ENCODE measurements at regions not wholly inside any gene's neighbourhood (a gene's known extent, or its start where the extent isn't known, plus 50 kb on each side); places are given as distances from the start of the nearest gene placed in this dataset.

DNA sequence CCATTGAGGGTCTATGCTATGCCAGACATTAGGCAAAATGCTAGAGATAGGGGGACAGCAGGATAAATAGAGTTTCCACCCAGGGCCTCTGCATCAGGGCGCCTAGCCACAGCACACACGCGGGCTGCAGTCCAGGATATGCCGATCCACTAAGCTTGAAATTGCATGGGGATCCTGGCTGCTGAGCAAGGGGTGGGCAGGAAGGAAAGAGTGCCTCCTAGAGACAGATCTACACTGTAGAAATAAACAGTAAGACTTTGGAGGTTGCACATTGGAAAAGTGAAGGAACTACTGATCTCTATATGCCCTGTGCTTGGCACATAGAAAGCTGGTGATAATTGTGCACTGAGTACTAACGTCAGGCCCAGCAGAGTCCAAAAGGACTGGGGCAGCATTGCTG is 411.1 kb downstream of the PRDM2 start:
- H4K20me1 ChIP-seq (ENCODE audit: low read depth, low read length): no peaks in the 10 kb centered on the region
- no peak overlapping the region for H3K9ac ChIP-seq (ENCODE audit: low read length)
- H3K36me3 ChIP-seq (ENCODE audit: low read length): no peaks in the 10 kb centered on the region
- H3K4me3 ChIP-seq (ENCODE audit: insufficient read depth, low read length, poor library complexity, severe bottlenecking): no peak overlapping the region
- H3K9me2 ChIP-seq (replicated peaks; ENCODE audit: insufficient read depth, low read length): no peaks in the 10 kb centered on the region
- H3K79me2 ChIP-seq (ENCODE audit: insufficient read depth, low read length): no peaks in the 10 kb centered on the region
- H3K27ac ChIP-seq (ENCODE audit: low read depth, low read length): no peak overlapping the region
- TF ChIP-seq, protein P1, sequence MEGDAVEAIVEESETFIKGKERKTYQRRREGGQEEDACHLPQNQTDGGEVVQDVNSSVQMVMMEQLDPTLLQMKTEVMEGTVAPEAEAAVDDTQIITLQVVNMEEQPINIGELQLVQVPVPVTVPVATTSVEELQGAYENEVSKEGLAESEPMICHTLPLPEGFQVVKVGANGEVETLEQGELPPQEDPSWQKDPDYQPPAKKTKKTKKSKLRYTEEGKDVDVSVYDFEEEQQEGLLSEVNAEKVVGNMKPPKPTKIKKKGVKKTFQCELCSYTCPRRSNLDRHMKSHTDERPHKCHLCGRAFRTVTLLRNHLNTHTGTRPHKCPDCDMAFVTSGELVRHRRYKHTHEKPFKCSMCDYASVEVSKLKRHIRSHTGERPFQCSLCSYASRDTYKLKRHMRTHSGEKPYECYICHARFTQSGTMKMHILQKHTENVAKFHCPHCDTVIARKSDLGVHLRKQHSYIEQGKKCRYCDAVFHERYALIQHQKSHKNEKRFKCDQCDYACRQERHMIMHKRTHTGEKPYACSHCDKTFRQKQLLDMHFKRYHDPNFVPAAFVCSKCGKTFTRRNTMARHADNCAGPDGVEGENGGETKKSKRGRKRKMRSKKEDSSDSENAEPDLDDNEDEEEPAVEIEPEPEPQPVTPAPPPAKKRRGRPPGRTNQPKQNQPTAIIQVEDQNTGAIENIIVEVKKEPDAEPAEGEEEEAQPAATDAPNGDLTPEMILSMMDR (IDR thresholded peaks at IDR 0.05; ENCODE audit: insufficient read depth, low read length, poor library complexity, severe bottlenecking): no peak
- no peak for TF ChIP-seq EZH2phosphoT487 (conservative IDR thresholded peaks at IDR 0.05; ENCODE audit: low read length)
- H3K9me3 ChIP-seq (ENCODE audit: insufficient read depth, low read length): no peaks in the 10 kb centered on the region
- no peaks in the 10 kb centered on the region for H3F3A ChIP-seq (ENCODE audit: insufficient read depth)
- no peak overlapping the region for H3K4me2 ChIP-seq (ENCODE audit: low read depth, low read length, poor library complexity, severe bottlenecking)
- H3K27me3 ChIP-seq (ENCODE audit: low read length): no peaks in the 10 kb centered on the region
- no peak overlapping the region for H2AFZ ChIP-seq (ENCODE audit: low read depth, low read length, severe bottlenecking)

DNA sequence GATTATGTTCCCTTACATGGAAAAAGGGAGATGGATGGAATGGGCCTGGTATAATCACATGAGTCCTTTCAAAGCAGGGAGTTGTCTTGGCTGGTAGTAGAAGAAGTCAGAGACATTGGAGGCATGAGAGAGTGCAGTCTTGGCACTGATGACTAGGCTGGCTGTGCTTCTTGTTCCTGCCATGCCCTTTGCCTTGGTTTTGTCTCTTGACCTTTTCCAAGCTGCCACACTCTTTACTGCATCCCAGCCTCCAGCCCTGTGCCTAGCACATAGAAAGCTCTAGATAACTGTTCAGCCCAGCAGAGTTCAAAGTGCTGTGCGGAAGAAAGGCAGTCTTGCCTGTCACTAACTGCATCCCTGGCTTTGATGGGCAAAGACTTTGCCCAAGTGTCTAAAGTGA is 412.6 kb downstream of the PRDM2 start:
- H3F3A ChIP-seq (ENCODE audit: insufficient read depth): no peaks in the 10 kb centered on the region
- H3K9me3 ChIP-seq (ENCODE audit: insufficient read depth, low read length): no peaks in the 10 kb centered on the region
- no peak overlapping the region for H2AFZ ChIP-seq (ENCODE audit: low read depth, low read length, severe bottlenecking)
- H3K27me3 ChIP-seq (ENCODE audit: low read length): no peaks in the 10 kb centered on the region
- H3K4me2 ChIP-seq (ENCODE audit: low read depth, low read length, poor library complexity, severe bottlenecking): no peak overlapping the region
- H3K27ac ChIP-seq (ENCODE audit: low read depth, low read length): no peak overlapping the region
- no peaks in the 10 kb centered on the region for H3K36me3 ChIP-seq (ENCODE audit: low read length)
- no peak overlapping the region for H3K9ac ChIP-seq (ENCODE audit: low read length)
- H4K20me1 ChIP-seq (ENCODE audit: low read depth, low read length): no peaks in the 10 kb centered on the region
- no peaks in the 10 kb centered on the region for H3K79me2 ChIP-seq (ENCODE audit: insufficient read depth, low read length)
- H3K4me3 ChIP-seq (ENCODE audit: insufficient read depth, low read length, poor library complexity, severe bottlenecking): no peak overlapping the region
- TF ChIP-seq EZH2phosphoT487 (conservative IDR thresholded peaks at IDR 0.05; ENCODE audit: low read length): no peak
- TF ChIP-seq, protein P1 (IDR thresholded peaks at IDR 0.05; ENCODE audit: insufficient read depth, low read length, poor library complexity, severe bottlenecking): no peak
- no peaks in the 10 kb centered on the region for H3K9me2 ChIP-seq (replicated peaks; ENCODE audit: insufficient read depth, low read length)

DNA sequence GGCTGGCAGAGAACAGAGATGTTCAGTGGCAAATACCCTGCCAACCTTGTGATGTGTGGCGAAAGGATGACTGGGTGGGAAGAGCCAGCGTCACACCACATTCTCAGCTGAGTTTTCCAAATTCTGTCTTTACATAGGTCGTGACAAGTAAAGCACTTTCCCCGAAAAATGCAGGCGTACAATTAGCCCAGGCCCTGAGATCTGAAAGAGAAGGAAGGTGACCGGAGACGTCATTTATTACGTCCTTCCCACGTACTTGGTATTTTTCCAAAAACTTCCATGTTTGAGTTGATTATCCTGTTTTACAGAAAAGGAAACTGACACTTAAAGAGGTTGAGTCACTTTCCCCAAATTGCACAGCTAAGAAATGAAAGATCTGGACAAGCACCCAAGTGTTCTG is 413.3 kb downstream of the PRDM2 start:
- no peaks in the 10 kb centered on the region for H3K9me2 ChIP-seq (replicated peaks; ENCODE audit: insufficient read depth, low read length)
- H3K27ac ChIP-seq (ENCODE audit: low read depth, low read length): no peak overlapping the region
- no peak overlapping the region for H2AFZ ChIP-seq (ENCODE audit: low read depth, low read length, severe bottlenecking)
- no peaks in the 10 kb centered on the region for H3K27me3 ChIP-seq (ENCODE audit: low read length)
- H3F3A ChIP-seq (ENCODE audit: insufficient read depth): no peaks in the 10 kb centered on the region
- no peak overlapping the region for H3K4me3 ChIP-seq (ENCODE audit: insufficient read depth, low read length, poor library complexity, severe bottlenecking)
- no peak overlapping the region for H3K4me2 ChIP-seq (ENCODE audit: low read depth, low read length, poor library complexity, severe bottlenecking)
- H3K79me2 ChIP-seq (ENCODE audit: insufficient read depth, low read length): no peaks in the 10 kb centered on the region
- H4K20me1 ChIP-seq (ENCODE audit: low read depth, low read length): no peaks in the 10 kb centered on the region
- TF ChIP-seq, protein P1 (IDR thresholded peaks at IDR 0.05; ENCODE audit: insufficient read depth, low read length, poor library complexity, severe bottlenecking): no peak
- no peak for TF ChIP-seq EZH2phosphoT487 (conservative IDR thresholded peaks at IDR 0.05; ENCODE audit: low read length)
- H3K36me3 ChIP-seq (ENCODE audit: low read length): no peaks in the 10 kb centered on the region
- H3K9me3 ChIP-seq (ENCODE audit: insufficient read depth, low read length): no peaks in the 10 kb centered on the region
- no peak overlapping the region for H3K9ac ChIP-seq (ENCODE audit: low read length)

Measured in SU-DHL-6 (cell line).